AG04450 (cell line): ENCODE measurements at regions not wholly inside any gene's neighbourhood (a gene's known extent, or its start where the extent isn't known, plus 50 kb on each side); places are given as distances from the start of the nearest gene placed in this dataset.

Experiments
- CTCF ChIA-PET: fragments of 300-600, 350-600 bp; formaldehyde crosslinking; extraction: SDS; loops from one replicate; lab custom pipeline; 2022; ENCODE audit warnings: antibody characterized with exemption, inconsistent platforms; lab: Charles Lee
- POLR2A ChIA-PET: fragments of 350-600 bp; formaldehyde crosslinking; extraction: SDS; loops from one replicate; lab custom pipeline; 2021; ENCODE audit warnings: antibody characterized with exemption, inconsistent platforms; lab: Yijun Ruan, JAX
- DNase-seq: peaks from one replicate; pipeline ENCODE4 v3.0.0-alpha.2; 2011; ENCODE audit warnings: low read depth, low spot score
- H3K27ac ChIP-seq: one replicate; pipeline ENCODE4 v1.5.1; 2012; ENCODE audit warnings: low read depth, low read length, control low read depth
- H3K27me3 ChIP-seq: one replicate; pipeline ENCODE4 v1.6.0; 2012; ENCODE audit warnings: low read length; ENCODE audit not compliant: control insufficient read depth, insufficient read depth
- H3K4me3 ChIP-seq: 2 replicates; pipeline ENCODE4 v1.5.1; 2011; ENCODE audit warnings: mild to moderate bottlenecking, low read depth, low read length, control low read depth
- H3K9me3 ChIP-seq: 2 replicates; pipeline ENCODE4 v1.5.1; 2012; ENCODE audit warnings: low read length; ENCODE audit not compliant: control insufficient read depth, insufficient read depth
- TF ChIP-seq, protein P1 (sequence below): IDR thresholded peaks from 2 replicates; pipeline ENCODE4 v1.5.1; 2011; ENCODE audit warnings: low read depth, low read length, control low read depth, inconsistent platforms

- TF ChIP-seq, protein P1, sequence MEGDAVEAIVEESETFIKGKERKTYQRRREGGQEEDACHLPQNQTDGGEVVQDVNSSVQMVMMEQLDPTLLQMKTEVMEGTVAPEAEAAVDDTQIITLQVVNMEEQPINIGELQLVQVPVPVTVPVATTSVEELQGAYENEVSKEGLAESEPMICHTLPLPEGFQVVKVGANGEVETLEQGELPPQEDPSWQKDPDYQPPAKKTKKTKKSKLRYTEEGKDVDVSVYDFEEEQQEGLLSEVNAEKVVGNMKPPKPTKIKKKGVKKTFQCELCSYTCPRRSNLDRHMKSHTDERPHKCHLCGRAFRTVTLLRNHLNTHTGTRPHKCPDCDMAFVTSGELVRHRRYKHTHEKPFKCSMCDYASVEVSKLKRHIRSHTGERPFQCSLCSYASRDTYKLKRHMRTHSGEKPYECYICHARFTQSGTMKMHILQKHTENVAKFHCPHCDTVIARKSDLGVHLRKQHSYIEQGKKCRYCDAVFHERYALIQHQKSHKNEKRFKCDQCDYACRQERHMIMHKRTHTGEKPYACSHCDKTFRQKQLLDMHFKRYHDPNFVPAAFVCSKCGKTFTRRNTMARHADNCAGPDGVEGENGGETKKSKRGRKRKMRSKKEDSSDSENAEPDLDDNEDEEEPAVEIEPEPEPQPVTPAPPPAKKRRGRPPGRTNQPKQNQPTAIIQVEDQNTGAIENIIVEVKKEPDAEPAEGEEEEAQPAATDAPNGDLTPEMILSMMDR: no peak
- H3K4me3 ChIP-seq: no peak overlapping the region
- no peak for DNase-seq
- H3K9me3 ChIP-seq: no peaks in the 10 kb centered on the region
- ChIA-PET CTCF (no interaction called here), POLR2A (no interaction called here)
- H3K27ac ChIP-seq: no peak overlapping the region
- no peaks in the 10 kb centered on the region for H3K27me3 ChIP-seq
Measured at GRCh38 chr5:107776506-107776905, 105.8 kb upstream of the EFNA5 start.

- DNase-seq: no peak
- TF ChIP-seq, protein P1: no peak
- ChIA-PET CTCF (no interaction called here), POLR2A (no interaction called here)
- no peak overlapping the region for H3K4me3 ChIP-seq
- no peaks in the 10 kb centered on the region for H3K27me3 ChIP-seq
- H3K9me3 ChIP-seq: no peaks in the 10 kb centered on the region
- H3K27ac ChIP-seq: no peak overlapping the region
Measured at GRCh38 chr5:107774316-107774715, 103.6 kb upstream of the EFNA5 start.

DNA sequence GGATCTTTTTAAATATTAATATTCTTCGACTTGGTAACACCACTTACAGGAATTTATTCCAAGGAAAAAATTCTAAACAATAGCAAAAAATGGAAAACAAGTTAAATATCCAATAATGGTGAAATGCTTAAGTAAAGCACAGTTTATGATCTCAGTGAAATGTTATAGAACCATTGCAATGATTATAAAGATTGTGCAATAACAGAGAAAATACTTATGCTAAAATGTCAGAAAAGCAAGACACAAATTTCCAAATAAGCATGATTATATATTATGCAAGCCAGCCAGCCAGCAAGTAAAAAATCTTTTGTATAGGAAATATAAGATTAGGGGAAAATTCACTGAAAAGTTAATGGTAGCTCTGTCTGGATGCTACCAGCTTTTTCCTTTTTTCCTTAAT lies 102.7 kb upstream of the EFNA5 start:
- DNase-seq: no peak
- POLR2A ChIA-PET: no interaction called here
- Histone ChIP-seq H3K4me3 (no peak overlapping the region), H3K27ac (no peak overlapping the region), H3K27me3 (no peaks in the 10 kb centered on the region), H3K9me3 (no peaks in the 10 kb centered on the region)
- CTCF ChIA-PET: no interaction called here
- TF ChIP-seq, protein P1: no peak

DNA sequence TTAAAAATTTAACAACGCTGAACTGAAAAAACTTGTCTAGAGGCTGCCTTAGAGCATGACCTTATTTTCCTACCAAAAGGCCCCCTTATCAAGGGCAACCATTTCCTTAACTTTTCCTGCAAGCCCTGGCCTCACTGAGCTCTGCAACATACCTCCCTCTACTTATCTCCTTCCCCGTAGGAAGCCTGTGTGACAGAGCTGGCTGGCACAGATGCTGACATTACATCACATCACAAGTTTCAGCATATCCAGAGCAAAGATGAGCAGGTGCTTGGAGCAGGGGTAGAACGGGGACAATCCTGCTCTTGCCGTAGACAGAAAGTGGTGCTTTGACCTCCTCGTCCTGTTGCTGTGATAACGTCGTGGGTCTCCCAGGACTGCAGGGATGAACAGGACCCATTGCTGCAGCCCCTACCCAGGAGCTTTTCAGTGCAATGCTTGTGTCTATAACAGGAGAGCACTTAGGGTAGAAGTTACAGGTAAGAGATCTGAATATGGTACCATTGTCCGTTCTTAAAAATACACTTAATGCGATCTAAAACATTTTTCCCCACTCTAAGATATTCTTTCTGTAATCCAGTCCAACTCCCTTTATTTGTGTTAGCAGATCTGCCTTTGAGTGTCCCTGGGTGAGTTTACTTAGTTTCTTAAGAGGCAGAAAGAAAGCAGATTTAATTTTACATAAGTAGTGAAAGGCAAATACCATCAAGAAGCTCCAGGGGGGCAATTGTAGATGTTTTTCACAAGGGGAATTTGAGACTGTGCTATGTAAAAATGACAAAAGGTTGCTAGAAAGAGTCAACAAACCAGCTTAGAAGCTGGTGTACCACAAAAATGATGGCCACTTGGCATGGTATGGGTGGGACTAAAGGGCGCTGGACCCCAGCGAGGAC lies 101.9 kb upstream of the EFNA5 start:
- Histone ChIP-seq H3K4me3 (no peak overlapping the region), H3K27ac (no peak overlapping the region), H3K27me3 (no peaks in the 10 kb centered on the region), H3K9me3 (no peaks in the 10 kb centered on the region)
- ChIA-PET CTCF (no interaction called here), POLR2A (no interaction called here)
- DNase-seq: no peak
- TF ChIP-seq, protein P1: no peak

DNA sequence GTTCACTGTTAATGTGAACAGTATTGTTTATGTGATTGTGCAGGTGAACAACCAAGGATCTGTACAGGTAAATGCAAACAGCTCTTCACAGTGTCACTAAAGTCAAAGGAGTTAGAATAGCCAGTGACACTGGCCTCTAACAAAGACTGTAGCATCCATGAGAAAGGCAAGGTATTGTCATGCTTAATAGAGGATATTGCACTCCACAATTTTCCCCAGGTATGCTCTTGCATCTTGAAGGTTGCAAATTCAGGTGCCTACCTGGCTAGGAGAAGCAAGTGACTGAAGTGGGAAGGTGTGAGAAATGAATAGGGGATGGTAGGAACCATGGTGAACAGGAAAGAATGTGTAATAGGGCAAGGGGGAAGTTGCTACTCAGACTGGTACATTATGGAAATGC lies 101.2 kb upstream of the EFNA5 start:
- ChIA-PET CTCF (no interaction called here), POLR2A (no interaction called here)
- Histone ChIP-seq H3K27me3 (no peaks in the 10 kb centered on the region), H3K27ac (no peak overlapping the region), H3K9me3 (no peaks in the 10 kb centered on the region), H3K4me3 (no peak overlapping the region)
- no peak for DNase-seq
- TF ChIP-seq, protein P1: no peak
